T-helper 1 cell (primary cell): ENCODE measurements at regions not wholly inside any gene's neighbourhood (a gene's known extent, or its start where the extent isn't known, plus 50 kb on each side); places are given as distances from the start of the nearest gene placed in this dataset.

Experiments used
- DNase-seq, 5 donors: peaks; one replicate each; pipeline ENCODE4 v3.0.0-alpha.2; 2012 to 2020

DNA sequence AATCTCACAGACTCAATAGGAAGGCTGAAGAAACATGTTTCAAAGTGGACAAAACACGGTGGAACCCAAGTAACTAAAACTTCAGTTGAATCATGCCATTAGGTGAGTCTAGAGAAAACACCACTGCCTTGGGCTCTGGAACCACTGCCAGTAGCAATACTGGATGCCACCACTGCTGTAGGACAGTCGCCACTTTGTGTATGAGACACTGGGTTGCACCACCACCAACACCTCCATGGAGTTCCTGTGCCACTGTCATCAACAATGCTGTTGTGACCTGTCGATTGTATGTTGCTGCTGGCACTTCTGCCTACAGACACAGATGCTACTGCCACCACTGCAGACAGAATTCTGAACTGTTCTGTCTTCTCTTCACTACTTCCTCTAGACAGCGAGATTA lies 686.7 kb downstream of the METTL4 start:
- no peak for DNase-seq

DNA sequence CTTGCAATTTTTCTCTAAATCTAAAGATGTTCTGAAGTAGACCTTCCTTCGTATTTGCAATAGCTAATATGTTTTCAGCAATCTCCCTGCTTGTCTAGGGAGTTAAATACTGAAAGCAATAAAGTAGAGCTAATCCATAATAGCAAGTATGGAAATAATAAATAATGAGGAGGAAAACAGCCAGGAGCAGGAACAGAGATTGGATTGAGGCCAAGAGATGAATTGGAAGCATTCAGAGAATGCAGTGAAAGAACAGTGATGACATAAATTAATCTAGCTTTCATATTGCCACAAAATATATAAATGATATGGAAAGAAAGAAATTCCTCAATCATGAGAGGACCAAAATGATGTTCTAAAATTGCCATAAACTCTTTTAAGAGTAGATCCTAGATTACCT lies 679.7 kb downstream of the METTL4 start:
- no peak for DNase-seq

DNA sequence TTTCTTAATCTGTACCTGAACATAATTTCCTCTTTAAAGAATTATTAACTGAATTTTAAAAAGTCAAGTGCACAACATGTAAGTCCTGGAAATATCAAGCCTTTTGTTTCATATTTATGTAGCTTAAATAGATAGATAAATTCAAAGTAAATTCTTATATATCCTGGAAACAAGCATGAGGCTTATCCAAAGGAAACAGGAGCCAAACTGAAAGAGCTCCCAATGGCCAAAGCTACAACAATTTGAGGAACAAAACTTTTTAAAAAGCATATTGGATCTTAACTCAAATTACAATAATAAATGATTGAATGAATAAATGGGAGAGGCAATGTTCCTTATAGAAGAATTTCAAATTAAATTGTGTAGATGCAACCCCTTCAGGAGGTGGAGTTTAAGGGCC lies 679.1 kb downstream of the METTL4 start:
- no peak for DNase-seq

DNA sequence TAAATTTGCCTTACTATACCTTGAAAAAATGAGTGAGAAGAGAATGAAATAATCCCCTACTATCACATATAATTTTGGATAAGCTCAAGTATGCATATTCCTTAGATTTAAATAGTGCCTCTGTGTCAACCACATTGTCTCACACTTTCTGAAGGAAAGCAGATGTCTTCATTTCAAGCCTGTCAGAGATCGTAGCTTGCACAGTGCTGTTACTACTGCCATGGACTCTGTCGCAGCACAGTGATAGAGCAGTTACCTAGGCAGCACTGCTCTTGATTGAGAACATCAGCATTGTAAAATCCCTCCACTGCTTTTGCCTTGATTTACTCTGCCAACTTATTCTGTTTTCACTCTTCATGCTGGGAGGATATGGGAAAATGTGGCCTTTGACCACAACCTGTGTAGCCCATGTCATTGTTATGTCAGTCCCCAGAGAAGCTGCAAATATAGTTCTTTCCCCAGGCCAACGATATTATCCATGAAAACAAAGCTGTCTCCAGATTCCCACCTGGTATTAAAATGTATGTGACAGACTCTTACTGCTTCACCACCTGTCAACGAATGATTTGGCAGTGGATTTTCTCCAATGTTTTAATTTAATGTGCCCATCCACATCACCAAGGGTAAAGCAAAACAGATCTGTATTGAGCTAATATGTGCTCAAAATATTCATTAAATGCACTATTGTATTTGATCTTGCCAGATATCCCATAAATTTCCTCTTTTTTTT lies 675.7 kb downstream of the METTL4 start:
- no peak for DNase-seq

DNA sequence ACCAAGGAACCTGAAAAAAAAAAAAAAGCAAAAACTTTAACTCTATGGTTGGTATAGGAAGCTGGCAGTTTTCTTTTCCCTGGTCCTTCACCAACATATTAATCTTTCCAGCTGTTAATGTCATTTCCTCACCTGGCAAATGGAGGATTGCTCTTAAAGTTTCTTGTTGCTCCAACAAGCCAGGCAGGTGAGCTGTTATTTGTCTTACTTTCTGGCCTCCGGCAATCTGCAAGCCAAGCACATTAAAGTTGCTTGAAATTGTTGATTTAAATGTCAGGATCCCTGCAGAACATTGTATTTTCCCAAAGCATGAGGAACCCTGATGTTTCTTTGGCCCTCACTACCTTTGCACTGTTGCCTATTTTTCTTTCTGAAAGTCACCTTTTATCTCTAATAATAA lies 664.9 kb downstream of the METTL4 start:
- DNase-seq, result no peak

DNA sequence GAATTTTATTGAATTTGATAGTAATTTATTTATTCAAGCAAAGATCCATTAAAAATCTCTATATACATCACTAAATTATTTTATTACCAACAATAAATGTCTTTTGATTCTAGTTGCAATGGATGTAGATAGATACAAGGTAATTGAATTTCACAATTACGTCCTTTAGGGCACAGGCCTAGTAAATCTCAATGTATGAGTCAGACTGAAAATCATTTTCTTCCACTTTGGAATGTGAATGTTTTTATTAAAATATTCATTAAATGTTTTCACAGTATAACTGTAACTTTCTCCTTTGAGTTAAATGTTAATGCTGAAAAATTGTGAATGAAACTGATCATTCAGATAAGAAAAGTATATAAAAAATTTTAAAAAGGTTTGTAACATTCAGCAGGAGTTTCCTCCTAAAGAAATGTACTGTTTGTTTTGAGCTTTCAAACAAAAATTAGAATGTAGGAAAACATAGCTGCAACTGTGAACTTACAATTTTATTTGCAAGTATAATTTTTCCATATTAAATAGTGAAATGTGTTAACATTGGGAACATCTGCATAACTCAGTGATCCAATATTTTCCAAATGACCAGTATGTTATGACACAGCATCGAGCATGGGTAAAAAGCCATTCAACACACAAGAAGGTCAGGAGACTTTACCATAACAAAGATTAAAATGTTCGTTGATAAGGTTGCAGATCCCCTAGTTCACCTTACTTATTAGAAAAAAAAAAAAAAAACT lies 663.7 kb downstream of the METTL4 start:
- DNase-seq, result no peak

DNA sequence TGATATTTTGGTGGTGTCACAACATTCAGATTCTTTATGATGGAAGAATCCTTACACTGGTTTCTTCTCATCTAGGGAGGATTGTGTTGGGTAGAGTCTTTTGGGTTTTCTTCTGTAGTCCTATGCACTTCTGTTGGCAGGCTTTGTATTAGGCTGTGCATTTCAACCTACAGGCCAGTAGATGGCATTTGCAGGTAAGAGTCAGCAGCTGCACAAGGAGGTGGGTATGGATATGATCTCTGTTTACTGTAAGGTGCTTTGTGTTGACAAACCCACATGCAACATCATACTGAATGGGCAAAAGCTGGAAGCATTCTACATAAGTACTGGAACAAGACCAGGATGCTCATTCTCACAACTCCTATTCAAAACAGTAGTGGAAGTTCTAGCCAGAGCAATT lies 656.8 kb downstream of the METTL4 start:
- no peak for DNase-seq

DNA sequence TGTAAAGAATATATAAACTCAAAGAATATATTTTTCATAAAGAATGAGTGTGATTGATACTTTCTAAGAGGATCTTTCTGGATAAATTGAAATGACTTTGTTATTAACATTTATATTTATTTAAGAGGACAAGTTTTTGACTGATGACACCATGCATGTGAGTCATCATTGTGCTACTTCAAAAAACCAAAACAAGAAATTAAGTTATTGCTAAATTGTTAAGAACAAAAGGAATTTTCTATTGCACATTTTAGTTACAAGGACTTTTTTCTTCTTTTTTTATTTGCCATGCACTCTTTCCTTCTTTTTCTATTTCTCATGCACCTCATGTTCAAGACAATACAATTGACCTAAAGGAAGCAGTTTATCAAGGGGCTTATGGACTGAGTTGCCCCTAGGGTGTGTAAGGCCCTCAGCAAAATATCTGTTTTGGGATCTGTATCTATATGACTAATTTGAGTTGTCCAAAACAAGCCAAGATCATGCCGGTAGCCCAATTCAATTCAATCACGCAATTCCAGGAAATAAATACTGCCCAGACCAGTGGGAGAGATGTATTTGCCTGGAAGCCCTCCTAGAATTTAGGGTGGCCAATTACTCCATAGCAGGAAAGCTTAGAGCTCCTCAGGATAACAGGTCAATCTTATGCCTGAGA lies 654.3 kb downstream of the METTL4 start:
- DNase-seq, result no peak

DNA sequence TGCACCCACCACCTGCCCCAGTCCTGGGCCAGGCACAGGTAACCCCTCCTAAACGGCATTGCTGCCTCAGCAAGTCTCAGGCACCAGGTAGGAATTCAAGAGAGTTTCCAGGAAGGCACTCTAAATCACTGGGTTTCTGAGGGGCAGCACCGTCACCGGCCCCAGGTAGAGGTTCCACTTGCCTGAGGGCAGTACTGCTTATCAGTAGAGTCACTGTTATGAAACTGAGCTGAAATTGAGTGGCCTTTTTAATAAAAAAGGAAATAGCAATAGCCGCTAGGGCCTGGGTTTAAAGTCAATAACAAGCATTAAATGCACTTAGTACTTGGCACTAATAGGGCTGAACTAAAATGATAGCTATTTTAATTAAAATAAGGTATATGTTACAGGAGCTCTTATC lies 653.7 kb downstream of the METTL4 start:
- no peak for DNase-seq

DNA sequence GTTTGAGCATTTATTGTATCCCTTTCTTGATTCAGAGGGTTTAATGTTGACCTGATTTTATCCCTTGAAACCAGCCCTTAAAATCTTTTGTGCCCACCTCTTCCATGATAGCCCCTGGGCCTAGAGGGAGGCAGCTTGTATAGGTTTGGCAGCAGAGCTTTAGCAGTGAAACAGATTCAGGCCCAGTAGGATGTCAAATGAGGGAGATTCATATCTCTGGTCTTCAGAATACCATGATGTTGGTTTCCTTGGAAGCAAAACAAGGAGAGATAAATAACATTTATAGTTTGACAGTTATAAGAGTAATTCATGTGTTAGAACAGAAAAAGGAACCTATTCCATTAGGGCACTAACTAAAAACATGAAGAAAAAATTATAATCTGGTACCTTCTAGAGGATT lies 649.2 kb downstream of the METTL4 start:
- no peak for DNase-seq

DNA sequence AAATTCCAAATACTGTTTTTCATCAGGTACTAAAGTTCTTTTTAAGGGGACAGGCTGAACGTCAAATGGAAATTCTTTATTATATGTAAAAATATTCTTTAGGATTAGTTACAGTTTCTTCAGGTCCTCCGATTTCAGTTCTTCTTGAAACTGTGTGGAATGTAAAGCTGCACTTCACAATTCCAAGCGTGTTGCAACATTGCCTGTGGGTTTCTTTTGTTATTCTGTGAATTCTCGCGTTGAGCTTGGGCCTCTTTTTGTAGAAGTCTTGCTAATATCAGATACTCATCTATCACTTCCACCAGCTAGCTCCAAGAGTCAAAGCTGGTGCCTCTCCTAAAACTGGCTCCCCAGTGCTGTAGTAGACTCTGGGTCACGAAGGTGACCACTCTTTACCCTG lies 642.6 kb downstream of the METTL4 start:
- DNase-seq, result no peak

DNA sequence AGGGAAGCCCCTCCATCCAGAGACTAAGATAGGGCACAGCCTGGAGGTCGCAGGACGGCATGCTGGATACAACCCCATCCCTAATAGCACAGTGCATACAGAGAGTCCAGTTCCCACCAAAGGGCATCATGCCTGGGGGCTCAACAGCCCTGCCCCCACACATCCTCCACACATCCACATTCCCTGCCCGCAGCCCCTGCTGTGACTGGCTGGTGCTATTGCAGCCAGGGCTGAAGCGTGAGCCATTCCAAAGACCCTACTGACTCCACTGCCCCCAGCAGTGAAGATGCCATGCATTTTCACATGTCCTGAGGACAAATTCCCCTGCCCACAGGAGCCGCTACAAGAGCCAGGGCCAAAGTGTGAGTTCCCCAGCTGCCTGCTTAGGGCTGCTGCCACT lies 641.6 kb downstream of the METTL4 start:
- DNase-seq, result no peak

DNA sequence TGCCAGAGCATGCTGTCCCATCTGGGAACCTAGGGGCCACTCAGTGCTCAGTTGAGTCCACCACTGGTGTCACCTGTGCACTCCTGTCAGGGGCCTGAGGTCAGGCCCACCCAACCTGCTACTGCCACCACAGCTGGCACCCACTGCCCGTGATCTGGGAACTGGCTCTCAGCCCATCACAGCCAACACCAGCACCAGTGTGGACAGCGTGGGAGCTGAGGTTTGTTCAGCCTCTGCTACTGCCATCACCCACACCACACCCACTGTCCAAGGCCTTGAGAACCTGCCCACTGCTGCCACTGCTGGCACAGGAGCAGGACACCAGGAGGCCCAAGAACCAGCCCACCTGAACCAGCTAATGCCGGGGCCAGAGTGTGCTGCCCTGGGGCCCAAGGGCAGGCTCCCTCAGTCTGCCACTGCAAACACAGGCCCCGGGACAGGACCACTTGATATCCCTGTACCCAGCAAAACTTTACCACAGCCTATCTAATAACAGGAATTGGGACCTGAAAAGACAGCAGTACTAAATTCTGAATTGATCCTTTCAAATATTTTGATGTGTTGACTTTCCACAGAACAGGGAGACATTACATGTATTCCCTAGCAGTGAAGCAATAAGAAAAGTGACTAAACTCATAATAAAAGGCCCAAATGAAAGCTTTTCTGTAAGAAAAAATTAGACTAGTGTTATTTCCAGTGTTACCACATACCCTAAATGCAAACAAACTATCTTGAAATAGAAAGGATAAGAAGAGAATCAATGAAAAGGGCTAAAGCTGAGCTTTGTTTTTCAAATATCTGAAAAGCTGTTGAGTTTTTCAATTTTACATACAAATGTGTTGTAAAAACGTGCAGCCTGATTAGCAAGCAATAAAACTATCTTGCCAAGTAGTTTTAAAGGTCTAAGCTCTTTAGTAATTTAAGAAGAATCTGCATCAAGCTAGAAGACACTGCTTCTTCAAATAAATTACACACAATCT lies 640.7 kb downstream of the METTL4 start:
- no peak for DNase-seq

DNA sequence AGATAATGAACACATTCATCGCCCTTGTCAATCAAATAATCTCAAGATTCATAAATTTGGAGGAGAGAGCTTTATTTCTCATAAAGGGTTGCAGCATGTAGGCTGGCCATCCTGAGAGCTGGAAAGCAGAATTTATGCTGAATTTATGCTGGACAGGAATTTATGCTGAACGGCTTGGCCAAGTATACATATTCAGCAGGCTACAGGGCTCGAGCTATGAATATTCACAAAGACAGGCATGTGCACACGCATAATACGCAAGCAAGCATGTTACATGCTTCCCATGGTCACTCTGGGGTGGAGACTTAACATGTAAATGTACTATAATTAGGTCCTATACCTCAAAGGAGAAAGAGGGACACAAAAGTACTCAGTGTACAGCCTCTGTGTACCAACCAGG lies 618.8 kb downstream of the METTL4 start:
- no peak for DNase-seq

DNA sequence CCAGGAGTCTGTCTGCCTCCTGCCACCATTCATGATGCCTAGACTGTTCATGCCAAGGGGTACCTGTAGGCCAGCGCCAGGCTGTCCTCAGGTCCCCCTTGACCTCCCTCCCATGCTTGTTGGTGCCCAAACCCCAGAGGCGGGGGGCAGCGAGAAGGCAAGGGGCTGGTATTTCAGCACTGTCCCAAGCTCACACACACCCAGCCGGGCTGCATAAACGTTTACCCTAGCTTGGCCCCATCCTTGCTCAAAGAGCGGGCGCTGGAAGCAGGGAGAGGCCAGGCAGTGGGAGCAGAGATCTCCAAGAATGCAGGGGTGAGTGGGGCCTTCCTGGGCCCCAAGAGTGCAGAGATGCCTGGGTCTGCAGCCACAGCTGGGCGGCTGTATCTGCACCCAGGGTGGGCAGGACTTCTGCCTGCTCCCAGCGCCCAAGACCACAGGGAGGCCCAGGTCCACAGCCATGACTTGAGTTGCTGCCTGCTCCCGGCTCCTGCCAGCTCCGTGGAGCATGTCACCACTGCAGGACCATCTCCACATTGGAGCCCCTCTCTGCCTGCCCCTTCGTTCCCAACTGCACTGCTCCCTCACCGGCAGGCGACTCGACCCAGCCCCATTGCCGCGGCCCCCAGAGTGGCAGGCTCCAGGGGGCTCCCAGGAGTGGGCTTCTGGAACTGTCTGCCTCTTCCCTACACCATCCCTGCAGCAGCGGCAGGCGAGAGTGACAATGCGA lies 616.6 kb downstream of the METTL4 start:
- no peak for DNase-seq

DNA sequence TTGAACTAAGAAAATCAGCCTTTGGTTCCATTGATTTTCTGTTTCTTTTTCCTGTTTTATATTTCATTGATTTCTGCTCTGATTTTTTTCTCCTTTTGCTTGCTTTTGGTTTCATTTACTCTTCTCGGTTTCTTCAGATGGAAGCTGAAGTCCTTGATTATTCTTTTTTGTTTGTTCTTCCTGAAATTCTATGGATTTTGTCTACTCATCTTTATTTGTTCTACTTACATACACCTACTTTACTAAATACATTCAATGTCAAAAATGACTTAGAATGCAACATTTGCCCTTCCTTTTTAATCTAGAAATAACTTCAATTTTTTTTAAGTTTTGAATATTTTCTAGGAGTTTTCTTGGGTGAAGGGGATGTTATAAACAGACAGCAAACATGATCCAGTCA lies 612.5 kb downstream of the METTL4 start:
- no peak for DNase-seq

DNA sequence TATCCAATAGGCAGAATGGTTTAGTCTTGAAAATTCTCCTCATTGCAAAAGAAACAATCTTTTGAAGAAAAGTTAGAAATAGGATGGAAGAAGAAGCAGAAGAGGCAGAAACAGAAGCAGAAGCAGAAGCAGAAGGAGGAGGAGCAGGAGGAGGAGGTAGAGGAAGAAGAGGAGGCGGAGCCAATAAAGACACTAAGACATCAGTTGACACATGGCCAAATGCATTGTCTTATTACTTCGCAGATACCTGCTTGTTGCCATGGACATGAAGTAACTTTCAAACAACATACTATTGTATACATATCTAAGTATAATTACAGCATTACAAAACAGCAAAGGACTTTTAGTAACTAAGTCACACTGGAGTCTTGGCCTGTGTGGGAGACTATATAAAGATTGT lies 606.3 kb downstream of the METTL4 start:
- no peak for DNase-seq

DNA sequence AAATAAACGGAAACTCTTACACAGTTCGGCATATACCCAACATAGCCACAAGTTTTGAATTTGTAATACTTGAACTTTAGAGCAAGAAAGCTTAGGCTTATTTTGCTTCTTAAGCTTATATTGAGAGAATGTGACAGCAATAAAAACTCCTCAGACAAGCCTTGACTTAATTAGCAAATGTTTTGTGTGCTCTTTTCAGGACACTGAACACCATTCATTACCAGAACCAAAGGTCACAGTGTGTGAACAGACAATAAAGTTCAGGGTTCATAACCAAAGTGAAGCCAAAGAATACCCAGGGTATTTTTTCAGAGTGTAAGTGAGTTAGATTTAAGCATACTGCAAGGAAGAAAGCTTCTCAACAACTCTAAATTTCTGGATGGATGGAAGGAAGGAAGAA lies 605.8 kb downstream of the METTL4 start:
- no peak for DNase-seq

DNA sequence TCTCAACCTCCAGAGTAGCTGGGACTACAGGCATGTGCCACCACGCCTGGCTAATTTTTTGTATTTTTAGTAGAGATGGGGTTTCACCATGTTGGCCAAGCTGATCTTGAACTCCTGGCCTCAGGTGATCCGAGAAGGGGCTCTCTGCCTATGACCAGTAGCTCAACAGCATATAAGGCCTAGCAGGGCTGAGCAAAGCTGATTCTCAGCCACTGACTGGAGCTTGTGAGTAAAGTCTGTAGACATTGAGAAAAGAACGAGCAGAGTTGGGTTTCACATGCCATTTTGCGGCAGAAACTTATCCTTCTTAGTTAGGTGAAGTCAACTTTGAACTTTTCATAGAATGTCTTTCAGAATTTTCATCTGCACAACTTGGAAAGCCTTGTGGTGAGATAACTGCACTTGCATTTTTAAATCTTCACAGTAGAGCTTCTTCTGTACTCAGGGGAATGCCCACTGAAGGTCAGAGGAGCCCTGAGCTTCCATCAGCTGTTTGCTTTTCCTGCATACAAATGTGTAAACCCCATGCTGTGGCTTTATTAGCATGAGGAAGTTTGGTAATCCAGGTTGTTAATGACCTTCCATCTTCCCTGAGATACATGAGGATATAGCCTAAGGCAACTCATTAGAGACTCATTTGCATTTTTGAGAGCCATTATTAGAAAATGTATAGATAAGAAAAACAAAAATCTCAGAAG lies 602.4 kb downstream of the METTL4 start:
- no peak for DNase-seq

DNA sequence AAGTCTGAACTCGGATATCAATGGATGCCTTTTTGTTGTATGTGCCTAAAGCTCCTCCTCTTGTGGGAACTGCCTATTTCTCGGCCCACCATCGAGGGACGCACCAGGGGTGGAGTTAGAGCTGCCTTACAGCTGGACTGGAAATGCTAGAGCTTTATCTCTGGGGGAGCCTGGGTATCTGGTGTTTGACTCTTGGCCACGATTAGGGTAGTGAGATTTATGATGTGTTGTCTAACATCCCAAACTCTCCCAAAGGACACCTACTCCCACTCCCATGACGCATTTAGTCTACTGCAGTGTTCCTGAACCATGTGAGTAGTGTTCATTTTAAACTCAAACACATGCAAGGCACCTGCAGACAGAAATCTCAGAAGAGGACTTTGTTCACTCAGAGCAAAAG lies 594.8 kb downstream of the METTL4 start:
- no peak for DNase-seq

DNA sequence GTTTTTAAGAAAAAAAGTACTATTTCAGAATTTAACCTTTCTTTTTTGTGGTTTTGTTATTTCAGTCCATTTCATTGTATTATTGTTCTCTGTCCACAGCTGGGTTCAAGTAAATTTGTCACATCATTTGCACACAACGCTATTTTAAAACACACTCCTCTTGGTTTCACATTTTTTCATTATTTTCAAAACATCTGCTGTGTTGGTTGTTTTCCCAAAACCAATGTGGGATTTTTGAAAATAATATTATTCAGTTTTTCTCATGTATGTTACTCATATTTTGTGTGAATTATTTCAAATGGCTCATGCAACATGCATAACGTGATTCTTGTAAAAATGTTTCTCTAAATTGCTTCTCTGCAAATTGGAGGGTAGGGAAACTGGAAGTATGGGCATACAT lies 589.2 kb downstream of the METTL4 start:
- no peak for DNase-seq
